ENCODE measurements at regions not wholly inside any gene's neighbourhood (a gene's known extent, or its start where the extent isn't known, plus 50 kb on each side); places are given as distances from the start of the nearest gene placed in this dataset.

GRCh38 chr6:140644017-140644416 lies 1269.6 kb upstream of the CITED2 start:
- Histone ChIP-seq H3K9ac (ENCODE audit: low read length) (no peak overlapping the region), H3K79me2 (ENCODE audit: insufficient read depth, low read length) (no peaks in the 10 kb centered on the region), H4K20me1 (ENCODE audit: low read depth, low read length) (no peaks in the 10 kb centered on the region), H3K36me3 (ENCODE audit: low read length) (no peaks in the 10 kb centered on the region), H3K9me2 (replicated peaks; ENCODE audit: insufficient read depth, low read length) (no peaks in the 10 kb centered on the region), H3K27ac (ENCODE audit: low read depth, low read length) (no peak overlapping the region), H2AFZ (ENCODE audit: low read depth, low read length, severe bottlenecking) (no peak overlapping the region), H3K4me3 (ENCODE audit: insufficient read depth, low read length, poor library complexity, severe bottlenecking) (no peak overlapping the region), H3F3A (ENCODE audit: insufficient read depth) (no peaks in the 10 kb centered on the region), H3K9me3 (ENCODE audit: insufficient read depth, low read length) (peaks cover 7% of the 10 kb centered on the region; the same call in 1 of the 2 replicates), H3K4me2 (ENCODE audit: low read depth, low read length, poor library complexity, severe bottlenecking) (no peak overlapping the region), H3K27me3 (ENCODE audit: low read length) (no peaks in the 10 kb centered on the region)
- no peak for TF ChIP-seq EZH2phosphoT487 (conservative IDR thresholded peaks at IDR 0.05; ENCODE audit: low read length)

GRCh38 chr6:140641412-140641811 lies 1267.0 kb upstream of the CITED2 start:
- no peak overlapping the region for H3K4me3 ChIP-seq (ENCODE audit: insufficient read depth, low read length, poor library complexity, severe bottlenecking)
- H3K79me2 ChIP-seq (ENCODE audit: insufficient read depth, low read length) = no peaks in the 10 kb centered on the region
- H4K20me1 ChIP-seq (ENCODE audit: low read depth, low read length) = no peaks in the 10 kb centered on the region
- TF ChIP-seq EZH2phosphoT487 (conservative IDR thresholded peaks at IDR 0.05; ENCODE audit: low read length) (no peak), CTCF (IDR thresholded peaks at IDR 0.05; ENCODE audit: insufficient read depth, low read length, poor library complexity, severe bottlenecking) (no peak)
- no peak overlapping the region for H3K4me2 ChIP-seq (ENCODE audit: low read depth, low read length, poor library complexity, severe bottlenecking)
- H3K9me2 ChIP-seq (replicated peaks; ENCODE audit: insufficient read depth, low read length) = no peaks in the 10 kb centered on the region
- H3K27ac ChIP-seq (ENCODE audit: low read depth, low read length) = no peak overlapping the region
- H3K9me3 ChIP-seq (ENCODE audit: insufficient read depth, low read length) = no peaks in the 10 kb centered on the region
- no peak overlapping the region for H2AFZ ChIP-seq (ENCODE audit: low read depth, low read length, severe bottlenecking)
- no peaks in the 10 kb centered on the region for H3K27me3 ChIP-seq (ENCODE audit: low read length)
- no peak overlapping the region for H3K9ac ChIP-seq (ENCODE audit: low read length)
- H3K36me3 ChIP-seq (ENCODE audit: low read length) = no peaks in the 10 kb centered on the region
- H3F3A ChIP-seq (ENCODE audit: insufficient read depth) = no peaks in the 10 kb centered on the region

DNA sequence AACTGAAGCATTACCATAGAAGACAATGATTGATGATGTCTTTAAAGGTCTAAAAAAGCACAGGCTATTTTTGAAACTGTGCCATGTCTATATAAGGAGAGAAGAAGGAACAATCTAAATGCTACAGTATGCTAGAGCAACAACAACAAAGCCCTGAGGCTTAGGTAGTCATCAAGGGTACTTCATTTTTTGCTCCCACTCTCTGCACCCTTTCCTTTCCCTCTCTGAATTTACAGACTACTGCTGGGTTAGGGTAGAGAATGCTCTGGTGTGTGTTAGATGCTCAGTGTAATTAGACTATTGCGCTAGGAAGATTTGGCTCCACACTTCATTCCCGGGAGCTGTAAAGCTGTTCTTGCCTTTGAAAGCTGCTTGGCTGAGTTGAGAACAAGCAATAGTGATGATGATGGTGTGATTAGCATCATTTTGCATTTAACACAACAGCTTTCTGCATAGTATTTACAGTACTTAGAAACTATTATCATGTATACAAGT lies 1262.5 kb upstream of the CITED2 start:
- H3K27ac ChIP-seq (ENCODE audit: low read depth, low read length) = no peak overlapping the region
- H2AFZ ChIP-seq (ENCODE audit: low read depth, low read length, severe bottlenecking) = no peak overlapping the region
- no peaks in the 10 kb centered on the region for H3K36me3 ChIP-seq (ENCODE audit: low read length)
- no peaks in the 10 kb centered on the region for H3K9me3 ChIP-seq (ENCODE audit: insufficient read depth, low read length)
- no peaks in the 10 kb centered on the region for H3K79me2 ChIP-seq (ENCODE audit: insufficient read depth, low read length)
- no peaks in the 10 kb centered on the region for H3K27me3 ChIP-seq (ENCODE audit: low read length)
- H3K4me3 ChIP-seq (ENCODE audit: insufficient read depth, low read length, poor library complexity, severe bottlenecking) = no peak overlapping the region
- H3K4me2 ChIP-seq (ENCODE audit: low read depth, low read length, poor library complexity, severe bottlenecking) = no peak overlapping the region
- no peak for TF ChIP-seq CTCF (IDR thresholded peaks at IDR 0.05; ENCODE audit: insufficient read depth, low read length, poor library complexity, severe bottlenecking)
- no peak for TF ChIP-seq EZH2phosphoT487 (conservative IDR thresholded peaks at IDR 0.05; ENCODE audit: low read length)
- no peaks in the 10 kb centered on the region for H4K20me1 ChIP-seq (ENCODE audit: low read depth, low read length)
- H3K9ac ChIP-seq (ENCODE audit: low read length) = no peak overlapping the region
- H3K9me2 ChIP-seq (replicated peaks; ENCODE audit: insufficient read depth, low read length) = no peaks in the 10 kb centered on the region
- H3F3A ChIP-seq (ENCODE audit: insufficient read depth) = no peaks in the 10 kb centered on the region

DNA sequence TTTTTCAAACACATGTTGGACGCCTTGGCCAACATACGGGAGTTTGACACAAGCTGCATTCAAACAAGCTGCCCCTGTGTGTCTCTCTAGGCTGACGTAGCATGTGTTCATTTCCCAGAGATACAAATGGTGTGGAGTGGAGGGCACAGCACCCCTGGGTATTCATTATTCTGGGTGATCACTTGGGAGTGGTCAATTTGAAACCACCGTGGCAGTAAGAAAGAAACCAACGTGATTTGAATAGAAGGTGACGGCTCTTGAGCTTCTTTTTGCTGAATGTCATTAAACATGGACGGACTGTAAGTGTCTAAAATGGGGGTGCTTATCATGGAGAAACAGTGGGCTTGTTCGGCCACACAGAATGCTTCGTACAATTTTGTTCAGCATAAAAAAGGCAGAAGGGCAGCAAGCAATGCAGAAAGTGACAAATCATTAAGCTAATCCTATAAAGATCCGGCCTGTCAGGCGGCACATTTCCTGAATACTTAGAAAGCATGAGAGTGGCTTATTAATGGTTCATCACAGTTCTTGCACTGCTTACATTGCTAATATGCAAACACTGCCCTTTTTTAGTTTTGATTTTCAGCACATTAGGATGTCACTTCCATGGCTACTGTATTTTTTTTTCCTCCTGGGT lies 1261.9 kb upstream of the CITED2 start:
- Histone ChIP-seq H3K9ac (ENCODE audit: low read length) (no peak overlapping the region), H3K27me3 (ENCODE audit: low read length) (no peaks in the 10 kb centered on the region), H2AFZ (ENCODE audit: low read depth, low read length, severe bottlenecking) (peak overlapping the region; percentile 17), H4K20me1 (ENCODE audit: low read depth, low read length) (no peaks in the 10 kb centered on the region), H3K27ac (ENCODE audit: low read depth, low read length) (no peak overlapping the region), H3K9me2 (replicated peaks; ENCODE audit: insufficient read depth, low read length) (no peaks in the 10 kb centered on the region), H3K36me3 (ENCODE audit: low read length) (no peaks in the 10 kb centered on the region), H3F3A (ENCODE audit: insufficient read depth) (no peaks in the 10 kb centered on the region), H3K9me3 (ENCODE audit: insufficient read depth, low read length) (no peaks in the 10 kb centered on the region), H3K79me2 (ENCODE audit: insufficient read depth, low read length) (no peaks in the 10 kb centered on the region), H3K4me2 (ENCODE audit: low read depth, low read length, poor library complexity, severe bottlenecking) (no peak overlapping the region), H3K4me3 (ENCODE audit: insufficient read depth, low read length, poor library complexity, severe bottlenecking) (no peak overlapping the region)
- no peak for TF ChIP-seq EZH2phosphoT487 (conservative IDR thresholded peaks at IDR 0.05; ENCODE audit: low read length)
- TF ChIP-seq CTCF (IDR thresholded peaks at IDR 0.05; ENCODE audit: insufficient read depth, low read length, poor library complexity, severe bottlenecking) = no peak
